HG03159 (cell line): ENCODE measurements at regions not wholly inside any gene's neighbourhood (a gene's known extent, or its start where the extent isn't known, plus 50 kb on each side); places are given as distances from the start of the nearest gene placed in this dataset.

Source experiments
- ATAC-seq: cut with Tn5 transposase; IDR thresholded peaks from one replicate; pipeline ENCODE4 v1.9.1; 2021; ENCODE audit warnings: mild to moderate bottlenecking, moderate library complexity; ENCODE audit not compliant: unreplicated experiment

DNA sequence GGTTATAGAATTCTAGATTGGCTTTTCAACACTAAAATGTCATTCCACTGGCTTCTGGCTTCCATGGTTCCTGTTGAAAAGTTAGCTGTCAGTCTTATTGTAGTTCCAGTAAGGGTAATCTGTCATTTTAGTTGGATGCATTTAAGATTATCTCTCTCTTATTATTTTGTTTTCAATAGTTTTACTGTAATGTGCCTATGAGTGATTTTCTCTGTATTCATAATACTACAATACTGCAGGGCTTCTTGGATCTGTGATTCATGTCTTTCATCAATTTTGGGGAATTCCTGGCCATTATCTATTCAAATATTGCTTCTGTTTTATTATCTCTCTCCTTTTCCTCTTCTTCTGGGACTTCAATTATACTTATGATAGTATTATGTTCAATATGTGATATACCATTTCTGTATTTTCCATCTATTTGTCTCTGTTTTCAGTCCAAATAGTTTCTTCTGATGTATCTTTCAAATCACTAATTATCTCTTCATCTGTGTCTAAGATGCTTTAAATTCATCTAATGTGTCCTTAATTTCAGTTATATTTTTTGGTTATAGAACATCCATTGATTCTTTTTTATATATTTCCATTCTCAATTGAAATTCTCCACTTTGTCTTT lies 101.5 kb downstream of the KCTD15 start:
- no peak for ATAC-seq

DNA sequence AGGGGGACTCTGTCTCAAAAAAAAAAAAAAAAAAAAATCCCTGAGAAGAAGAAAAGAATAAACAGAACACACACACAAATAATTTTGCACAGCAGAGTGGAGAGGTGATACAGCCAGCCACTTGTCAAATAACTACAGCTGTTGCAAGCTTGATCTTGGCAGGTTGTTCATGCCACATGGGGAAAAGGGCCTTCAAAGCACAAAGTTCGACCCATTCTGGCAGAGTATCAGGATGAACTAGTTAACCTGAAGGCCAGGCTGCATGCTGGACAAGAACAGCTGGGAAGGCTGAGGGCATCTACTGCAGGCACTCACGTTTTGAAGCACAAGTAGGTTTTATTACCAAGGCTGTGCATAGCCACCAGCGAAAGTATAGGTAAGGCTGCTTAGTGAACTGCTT lies 104.1 kb downstream of the KCTD15 start:
- ATAC-seq = no peak

- ATAC-seq = no peak
These were observed 105.7 kb downstream of the KCTD15 start for GRCh38 chr19:33902395-33902794.

DNA sequence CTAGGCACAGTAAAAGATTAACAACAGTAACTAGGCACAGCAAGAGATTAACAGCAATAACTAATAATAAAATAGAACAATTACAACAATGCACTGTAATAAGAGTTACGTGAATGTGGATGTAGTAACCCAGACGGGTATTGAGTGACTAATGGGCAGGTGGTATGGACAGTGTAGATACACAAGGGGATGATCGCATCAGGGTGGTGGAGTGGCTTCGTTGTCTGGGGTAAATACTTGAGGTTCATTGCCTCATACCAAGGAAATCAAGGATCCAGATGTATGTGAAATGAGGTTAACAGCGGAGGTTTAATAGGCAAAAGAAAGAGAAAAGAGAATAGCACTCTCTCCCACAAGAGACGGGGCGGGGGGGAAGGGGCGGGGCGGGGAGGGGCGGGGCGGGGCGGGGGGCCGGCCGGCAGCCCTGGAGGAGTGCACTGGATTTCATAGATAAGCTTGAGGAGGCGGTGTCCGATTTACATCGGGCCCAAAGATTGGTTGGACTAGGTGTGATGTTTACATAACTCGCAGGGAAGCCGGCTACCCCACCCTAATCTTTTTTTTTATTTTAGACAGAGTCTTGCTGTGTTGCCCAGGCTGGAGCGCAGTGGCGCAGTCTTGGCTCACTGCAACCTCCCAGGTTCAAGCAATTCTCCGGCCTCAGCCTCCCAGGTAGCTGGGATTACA lies 106.3 kb downstream of the KCTD15 start:
- ATAC-seq = no peak

- no peak for ATAC-seq
These were observed 106.8 kb downstream of the KCTD15 start for GRCh38 chr19:33903489-33903850.

DNA sequence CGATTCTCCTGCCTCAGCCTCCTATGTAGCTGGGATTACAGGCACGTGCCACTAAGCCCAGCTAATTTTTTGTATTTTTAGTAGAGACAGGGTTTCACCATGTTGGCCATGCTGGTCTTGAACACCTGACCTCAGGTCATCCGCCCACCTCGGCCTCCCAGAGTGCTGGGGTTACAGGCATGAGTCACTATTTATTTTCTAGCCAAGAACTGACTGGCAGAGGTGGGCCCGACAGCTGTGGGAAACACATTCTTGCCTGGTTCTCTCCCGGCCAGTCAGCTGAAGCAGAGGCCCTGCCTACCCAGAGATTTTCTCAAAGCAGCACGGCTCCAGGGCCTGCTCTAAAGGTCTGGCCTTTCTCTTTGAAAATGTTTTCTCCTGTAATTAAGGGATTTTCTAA lies 108.0 kb downstream of the KCTD15 start:
- no peak for ATAC-seq

DNA sequence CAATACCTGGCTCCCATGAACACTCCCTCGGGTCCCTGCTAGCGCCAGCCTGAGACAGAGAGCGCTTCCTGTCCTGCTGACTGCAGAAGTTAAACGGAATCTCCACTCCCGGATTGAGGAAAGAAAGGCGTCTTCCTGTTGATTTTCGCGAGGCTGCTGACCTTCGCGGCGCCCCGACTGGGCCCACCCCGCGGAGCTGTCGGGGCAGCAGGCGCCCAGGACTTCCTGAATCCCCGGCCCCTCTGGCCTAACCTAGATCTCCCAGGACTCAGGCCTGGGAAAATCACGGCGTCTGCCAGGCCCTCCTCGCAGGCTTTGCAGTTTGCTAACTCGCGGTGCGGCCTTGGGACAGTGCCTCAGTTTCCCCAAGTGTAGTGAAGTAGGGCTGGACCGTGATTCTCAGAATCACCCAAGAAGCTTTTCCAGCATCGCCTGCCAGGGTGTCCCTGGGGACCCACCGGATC lies 108.8 kb downstream of the KCTD15 start:
- ATAC-seq = no peak

- no peak for ATAC-seq
These were observed 109.4 kb downstream of the KCTD15 start for GRCh38 chr19:33905937-33906577.

DNA sequence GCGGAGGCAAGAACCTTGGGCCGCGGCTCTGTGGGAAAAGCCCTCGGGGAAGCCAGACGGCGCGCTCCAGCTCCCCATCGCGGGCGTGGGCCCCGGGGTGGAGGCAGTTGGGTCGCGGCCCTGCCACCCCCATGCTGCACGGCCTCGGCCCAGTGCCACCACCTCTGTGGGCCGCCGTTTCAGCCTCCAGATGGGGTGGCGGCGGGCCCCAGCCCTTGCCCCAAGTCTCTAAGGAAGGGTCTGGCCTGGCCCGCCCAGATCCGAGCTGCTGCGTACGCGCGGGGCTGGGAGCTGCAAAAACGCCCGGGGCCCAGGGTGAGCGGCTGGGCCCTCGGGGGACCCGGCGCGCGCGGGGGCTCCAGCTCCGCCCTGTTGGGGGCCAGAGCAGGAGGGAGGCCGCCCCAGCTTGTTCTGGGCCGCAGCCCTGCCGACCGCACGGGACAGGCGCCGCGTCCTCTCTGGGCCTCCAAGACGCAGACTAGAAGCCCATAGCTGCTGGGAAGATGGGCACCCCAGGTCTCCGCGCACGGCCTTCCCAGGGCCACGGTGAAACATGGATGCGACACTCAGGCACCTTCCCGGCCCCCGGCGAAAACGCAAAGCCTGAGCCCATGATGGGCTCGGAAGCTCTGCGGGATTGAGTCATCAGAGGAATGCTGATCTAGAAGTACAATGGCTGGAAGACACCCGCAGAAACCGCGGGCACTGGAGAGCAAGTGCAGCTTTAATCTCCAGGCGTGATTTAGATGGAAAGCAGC lies 110.1 kb downstream of the KCTD15 start:
- no peak for ATAC-seq

GRCh38 chr19:33910922-33911321 lies 114.3 kb downstream of the KCTD15 start:
- no peak for ATAC-seq

GRCh38 chr19:33914599-33914998 lies 117.9 kb downstream of the KCTD15 start:
- no peak for ATAC-seq

DNA sequence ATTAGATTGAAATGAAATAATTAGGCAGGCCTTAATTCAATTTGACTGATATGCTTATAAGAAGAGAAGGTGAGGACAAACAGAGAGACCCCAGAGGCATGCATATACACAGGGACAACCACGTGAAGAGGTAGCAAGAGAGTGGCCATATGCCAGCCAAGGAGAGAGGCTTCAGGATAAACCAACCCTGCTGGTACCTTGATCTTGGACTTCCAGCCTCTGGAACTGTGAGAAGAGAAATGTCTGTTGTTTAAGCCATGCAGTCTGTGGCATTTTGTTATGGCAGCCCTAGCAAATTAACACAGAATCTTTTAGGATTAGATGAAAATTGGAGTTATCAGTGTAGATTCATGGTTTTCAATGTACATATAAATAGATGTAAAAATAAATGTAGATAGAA lies 120.1 kb downstream of the KCTD15 start:
- no peak for ATAC-seq

DNA sequence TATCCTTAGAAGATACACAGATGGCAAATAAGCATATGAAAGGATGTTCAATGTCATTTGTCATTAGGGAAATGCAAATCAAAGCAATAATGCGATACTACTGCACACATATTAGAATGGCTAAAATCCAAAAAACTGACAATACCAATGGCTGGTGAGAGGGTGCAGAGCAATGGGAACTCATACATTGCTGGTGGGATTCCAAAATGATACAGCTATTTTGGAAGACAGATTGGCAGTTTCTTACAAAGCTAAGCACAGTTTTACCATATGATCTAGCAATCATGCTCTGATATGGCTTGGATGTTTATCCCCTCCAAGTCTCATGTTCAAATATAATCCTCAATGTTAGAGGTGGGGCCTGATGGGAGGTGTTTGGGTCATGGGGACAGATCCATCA lies 122.6 kb downstream of the KCTD15 start:
- no peak for ATAC-seq

GRCh38 chr19:33921165-33921564 lies 124.5 kb downstream of the KCTD15 start:
- ATAC-seq = no peak

- ATAC-seq = no peak
These were observed 129.6 kb downstream of the KCTD15 start for GRCh38 chr19:33926306-33926705.

DNA sequence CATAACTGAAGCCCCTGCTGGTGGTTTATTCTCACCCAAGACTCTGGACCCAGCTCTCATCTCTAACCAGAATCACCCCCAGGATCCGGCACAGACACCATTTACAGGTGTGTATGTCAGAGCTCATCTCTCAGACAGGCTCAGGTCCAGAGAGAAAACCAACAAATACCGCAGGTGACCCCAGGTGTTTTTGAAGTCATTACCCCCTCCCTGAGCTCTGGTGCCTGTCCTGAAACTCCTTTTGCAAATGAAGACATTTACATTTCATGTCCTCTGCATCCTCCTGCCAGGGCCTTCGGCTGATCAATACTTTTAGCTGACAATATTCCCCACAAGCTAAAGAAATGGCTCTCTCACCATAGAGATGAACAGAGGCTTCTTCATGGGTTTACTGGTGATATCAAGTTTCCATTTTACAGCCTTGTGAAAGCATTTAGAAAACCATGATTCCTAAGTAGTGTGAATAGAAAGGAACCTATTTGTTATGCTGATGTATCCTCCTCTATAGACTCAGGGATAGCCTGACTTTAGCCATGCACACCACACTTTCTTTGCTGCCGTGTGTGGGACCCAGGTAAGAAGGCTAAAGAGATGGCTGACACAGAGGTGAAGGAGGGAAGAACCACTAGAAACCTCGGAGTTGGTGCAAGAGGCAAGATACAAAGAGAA lies 131.3 kb downstream of the KCTD15 start:
- no peak for ATAC-seq

DNA sequence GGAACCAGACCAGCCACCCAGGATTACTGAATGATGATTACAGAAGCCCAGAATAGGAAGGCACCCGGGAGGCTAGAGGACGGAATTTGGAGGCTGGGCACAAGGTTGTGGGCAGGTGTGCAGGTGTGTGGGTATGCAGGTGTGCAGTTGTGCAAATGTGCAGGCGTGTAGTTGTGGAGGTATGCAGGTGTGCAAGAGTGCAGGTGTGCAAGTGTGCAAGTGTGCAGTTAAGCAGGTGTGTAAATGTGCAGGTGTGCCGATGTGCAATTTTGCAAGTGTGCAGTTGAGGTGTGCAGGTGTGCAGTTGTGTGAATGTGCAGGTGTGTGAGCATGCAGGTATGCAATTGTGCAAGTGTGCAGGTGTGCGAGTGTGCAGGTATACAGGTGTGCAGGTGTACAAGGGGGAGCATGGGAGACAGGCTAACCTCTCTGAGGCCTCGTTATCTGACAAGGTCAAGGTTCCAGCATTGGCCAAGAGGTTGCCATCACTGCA lies 131.8 kb downstream of the KCTD15 start:
- no peak for ATAC-seq

GRCh38 chr19:33933931-33934330 lies 137.3 kb downstream of the KCTD15 start:
- no peak for ATAC-seq

DNA sequence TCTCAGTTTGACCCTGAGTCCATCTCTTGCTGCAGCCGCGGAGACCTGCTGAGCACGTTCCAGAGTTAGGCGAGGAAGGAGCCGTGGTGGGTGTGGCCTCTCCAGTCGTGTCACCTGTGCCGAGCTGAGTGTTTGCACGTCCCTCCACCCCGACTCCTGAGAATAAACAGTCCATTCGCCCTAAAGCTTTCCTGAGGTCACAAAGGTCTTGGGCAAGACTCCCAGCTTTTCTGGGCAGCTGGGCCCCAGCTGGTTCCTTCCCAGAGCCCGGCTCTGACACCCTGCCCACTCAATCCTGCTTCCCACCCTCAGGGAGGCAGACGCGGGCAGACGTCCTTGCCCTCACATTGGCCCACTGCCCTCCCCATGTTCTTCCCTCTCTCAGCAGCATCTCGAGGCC lies 142.2 kb downstream of the KCTD15 start:
- no peak for ATAC-seq

- no peak for ATAC-seq
These were observed 144.5 kb downstream of the KCTD15 start for GRCh38 chr19:33941133-33941532.
